ENCODE measurements at regions not wholly inside any gene's neighbourhood (a gene's known extent, or its start where the extent isn't known, plus 50 kb on each side); places are given as distances from the start of the nearest gene placed in this dataset.

GRCh38 chr2:156199588-156199987 is 132.9 kb downstream of the NR4A2 start:
- H3K36me3 ChIP-seq (replicated peaks in 1 of 2; ENCODE audit: control insufficient read depth in 1 of 2, insufficient read depth in 2 of 2, low read length in 1 of 2), result no peaks in the 10 kb centered on the region
- ChIA-PET CTCF (no interaction called here), POLR2A (no interaction called here)
- DNase-seq, result no peak
- H3K9me3 ChIP-seq, result no peaks in the 10 kb centered on the region
- H3K4me1 ChIP-seq (ENCODE audit: control insufficient read depth in 1 of 2, insufficient read depth in 2 of 2, low read depth in 1 of 2, low read length in 1 of 2), result no peaks in the 10 kb centered on the region
- H3K9me2 ChIP-seq, result no peaks in the 10 kb centered on the region
- H3K79me2 ChIP-seq (ENCODE audit: insufficient read depth), result no peaks in the 10 kb centered on the region
- H3K27me3 ChIP-seq (ENCODE audit: insufficient read depth), result no peaks in the 10 kb centered on the region
- no peaks in the 10 kb centered on the region for H4K20me1 ChIP-seq (ENCODE audit: insufficient read depth)
- H3K4me3 ChIP-seq (ENCODE audit: low read depth in 2 of 2, low read length in 1 of 2), result no peak overlapping the region
- TF ChIP-seq MAX (IDR thresholded peaks at IDR 0.05; ENCODE audit: low read depth) (no peak), RAD21 (IDR thresholded peaks at IDR 0.05; ENCODE audit: low read length) (no peak), TEAD4 (IDR thresholded peaks at IDR 0.05; ENCODE audit: borderline replicate concordance, insufficient read depth) (no peak), GABPA (IDR thresholded peaks at IDR 0.05; ENCODE audit: low read depth) (no peak), NFIC (IDR thresholded peaks at IDR 0.05; ENCODE audit: borderline replicate concordance) (no peak), USF1 (IDR thresholded peaks at IDR 0.05; ENCODE audit: borderline replicate concordance, low read depth) (no peak), CTCF (IDR thresholded peaks at IDR 0.05) (no peak), FOXJ3 (CRISPR knock-in tag; IDR thresholded peaks at IDR 0.05) (no peak), ZBTB33 (IDR thresholded peaks at IDR 0.05; ENCODE audit: borderline replicate concordance, low read depth) (no peak), SIN3A (IDR thresholded peaks at IDR 0.05; ENCODE audit: borderline replicate concordance, low read depth, low read length) (no peak), IRF3 (IDR thresholded peaks at IDR 0.05; ENCODE audit: low read depth, low read length) (no peak)
- H3K4me2 ChIP-seq, result no peak overlapping the region
- H3F3A ChIP-seq (replicated peaks; ENCODE audit: insufficient read depth), result no peaks in the 10 kb centered on the region
- no peak overlapping the region for H3K9ac ChIP-seq
- no peak overlapping the region for H2AFZ ChIP-seq (ENCODE audit: low read depth)
- H3K27ac ChIP-seq (ENCODE audit: low read depth in 2 of 2, low read length in 1 of 2), result no peak overlapping the region

- Histone ChIP-seq H2AFZ (ENCODE audit: low read depth) (no peak overlapping the region), H3K4me2 (no peak overlapping the region), H3K36me3 (replicated peaks in 1 of 2; ENCODE audit: control insufficient read depth in 1 of 2, insufficient read depth in 2 of 2, low read length in 1 of 2) (no peaks in the 10 kb centered on the region), H3K27ac (ENCODE audit: low read depth in 2 of 2, low read length in 1 of 2) (no peak overlapping the region), H3K4me3 (ENCODE audit: low read depth in 2 of 2, low read length in 1 of 2) (no peak overlapping the region), H3K4me1 (ENCODE audit: control insufficient read depth in 1 of 2, insufficient read depth in 2 of 2, low read depth in 1 of 2, low read length in 1 of 2) (no peaks in the 10 kb centered on the region), H3F3A (replicated peaks; ENCODE audit: insufficient read depth) (no peaks in the 10 kb centered on the region), H3K79me2 (ENCODE audit: insufficient read depth) (no peaks in the 10 kb centered on the region), H3K9me3 (no peaks in the 10 kb centered on the region), H4K20me1 (ENCODE audit: insufficient read depth) (no peaks in the 10 kb centered on the region), H3K27me3 (ENCODE audit: insufficient read depth) (no peaks in the 10 kb centered on the region), H3K9me2 (no peaks in the 10 kb centered on the region), H3K9ac (no peak overlapping the region)
- 0% methylated on average over 1 of the region's 1 CpG for WGBS (ENCODE audit: low lambda C conversion rate)
- no peak for DNase-seq
- POLR2A ChIA-PET, result no interaction called here
- CTCF ChIA-PET, result interaction anchor here (2.1 kb wide), 1 partner anchor 393 kb away, joined by 5 read pairs; no protein-coding TSS in a partner anchor
- TF ChIP-seq REST (IDR thresholded peaks at IDR 0.05; ENCODE audit: low read depth, low read length) (no peak), EZH2phosphoT487 (IDR thresholded peaks at IDR 0.05; ENCODE audit: borderline replicate concordance, low read depth) (no peak), PBX3 (IDR thresholded peaks at IDR 0.05) (no peak), ELF1 (IDR thresholded peaks at IDR 0.05) (no peak), CHD2 (IDR thresholded peaks at IDR 0.05; ENCODE audit: low read length, partially characterized antibody) (no peak), FOXM1 (IDR thresholded peaks at IDR 0.05; ENCODE audit: low read depth) (no peak), RXRA (IDR thresholded peaks at IDR 0.05; ENCODE audit: borderline replicate concordance, low read depth) (no peak), JUND (IDR thresholded peaks at IDR 0.05) (no peak)
These were observed 136.5 kb downstream of the NR4A2 start for GRCh38 chr2:156196031-156196430.
